Stimulated activated CD4-positive, alpha-beta T cell treated with anti-CD3 and anti-CD28 coated beads, Interleukin-1b, Interleukin-23, amount 100 ng/mL, for 48 hours (primary cell): ENCODE measurements at regions not wholly inside any gene's neighbourhood (a gene's known extent, or its start where the extent isn't known, plus 50 kb on each side); places are given as distances from the start of the nearest gene placed in this dataset.

Experiments
- DNase-seq: peaks from one replicate; pipeline ENCODE4 v3.0.0-alpha.2; 2020

GRCh38 chr14:22412926-22413411, 176.1 kb downstream of the DAD1 start:
- no peak for DNase-seq

GRCh38 chr14:22411398-22412055, 177.5 kb downstream of the DAD1 start:
- no peak for DNase-seq

- no peak for DNase-seq
Measured at GRCh38 chr14:22410497-22410896, 178.5 kb downstream of the DAD1 start.

GRCh38 chr14:22409006-22409405, 180.0 kb downstream of the DAD1 start:
- DNase-seq = no peak

GRCh38 chr14:22408547-22408946, 180.5 kb downstream of the DAD1 start:
- DNase-seq = no peak

- no peak for DNase-seq
Measured at GRCh38 chr14:22407033-22407432, 182.0 kb downstream of the DAD1 start.

GRCh38 chr14:22405201-22405600, 183.8 kb downstream of the DAD1 start:
- no peak for DNase-seq

- no peak for DNase-seq
Measured at GRCh38 chr14:22403296-22403695, 185.7 kb downstream of the DAD1 start.

- no peak for DNase-seq
Measured at GRCh38 chr14:22400655-22401259, 188.3 kb downstream of the DAD1 start.

- DNase-seq = no peak
Measured at GRCh38 chr14:22399776-22400175, 189.2 kb downstream of the DAD1 start.

- no peak for DNase-seq
Measured at GRCh38 chr14:22397221-22397737, 191.7 kb downstream of the DAD1 start.

- no peak for DNase-seq
Measured at GRCh38 chr14:22395803-22396202, 193.2 kb downstream of the DAD1 start.

GRCh38 chr14:22394616-22395015, 194.4 kb downstream of the DAD1 start:
- no peak for DNase-seq

- DNase-seq = no peak
Measured at GRCh38 chr14:22393796-22394195, 195.2 kb downstream of the DAD1 start.

- DNase-seq = no peak
Measured at GRCh38 chr14:22391908-22392565, 197.0 kb downstream of the DAD1 start.

- DNase-seq = no peak
Measured at GRCh38 chr14:22390824-22391461, 198.1 kb downstream of the DAD1 start.

GRCh38 chr14:22390195-22390594, 198.8 kb downstream of the DAD1 start:
- no peak for DNase-seq

GRCh38 chr14:22388669-22389595, 200.1 kb downstream of the DAD1 start:
- DNase-seq = no peak

GRCh38 chr14:22387776-22388241, 201.2 kb downstream of the DAD1 start:
- no peak for DNase-seq

- no peak for DNase-seq
Measured at GRCh38 chr14:22386924-22387775, 201.9 kb downstream of the DAD1 start.

GRCh38 chr14:22384974-22385526, 204.0 kb downstream of the DAD1 start:
- no peak for DNase-seq
